ENCODE measurements at regions not wholly inside any gene's neighbourhood (a gene's known extent, or its start where the extent isn't known, plus 50 kb on each side); places are given as distances from the start of the nearest gene placed in this dataset.

GRCh38 chrX:23589496-23589895 lies 77.8 kb upstream of the PRDX4 start:
- WGBS (ENCODE audit: missing lambda C conversion rate), result 8% methylated on average over 4 of the region's 4 CpGs
- POLR2A ChIA-PET, result no interaction called here
- TF ChIP-seq TP53 (CRISPR knock-in tag; IDR thresholded peaks at IDR 0.05) (no peak), TFCP2L1 (CRISPR knock-in tag; IDR thresholded peaks at IDR 0.05) (no peak), EHF (CRISPR knock-in tag; IDR thresholded peaks at IDR 0.05) (no peak), CBX8 (IDR thresholded peaks at IDR 0.05) (no peak), CEBPB (IDR thresholded peaks at IDR 0.05) (no peak), POLR2A (IDR thresholded peaks at IDR 0.05; ENCODE audit: low read length) (no peak), ELK1 (IDR thresholded peaks at IDR 0.05; ENCODE audit: low read depth, low read length) (no peak), CHD2 (IDR thresholded peaks at IDR 0.05; ENCODE audit: low read length, partially characterized antibody) (no peak)
- Histone ChIP-seq H3K4me3 (no peak overlapping the region), H3K27ac (no peak overlapping the region), H3K4me2 (no peak overlapping the region), H3K4me1 (no peaks in the 10 kb centered on the region), H3K9me3 (no peaks in the 10 kb centered on the region)
- no peak for DNase-seq (ENCODE audit: low read depth in 1 of 2, low spot score in 1 of 2)
- CTCF ChIA-PET, result no interaction called here
- no peak for FAIRE-seq
- ATAC-seq, result no peak

GRCh38 chrX:23592741-23593140 lies 74.6 kb upstream of the PRDX4 start:
- H3K4me2 ChIP-seq, result no peak overlapping the region
- TF ChIP-seq NR3C1 (IDR thresholded peaks at IDR 0.05) (no peak), HMGXB4 (CRISPR knock-in tag; IDR thresholded peaks at IDR 0.05; ENCODE audit: borderline replicate concordance) (no peak), KDM5A (IDR thresholded peaks at IDR 0.05) (no peak), FOXS1 (CRISPR knock-in tag; IDR thresholded peaks at IDR 0.05) (no peak)
- no peak for FAIRE-seq
- WGBS (ENCODE audit: missing lambda C conversion rate), result 0% methylated on average over 1 of the region's 5 CpGs
- ChIA-PET CTCF (no interaction called here), POLR2A (no interaction called here)
- ATAC-seq, result no peak
- H3K9me3 ChIP-seq, result no peaks in the 10 kb centered on the region
- H3K27ac ChIP-seq, result no peak overlapping the region
- no peak overlapping the region for H3K4me3 ChIP-seq
- no peaks in the 10 kb centered on the region for H3K4me1 ChIP-seq
- DNase-seq (ENCODE audit: low read depth in 1 of 2, low spot score in 1 of 2), result no peak

GRCh38 chrX:23598575-23598974 lies 68.7 kb upstream of the PRDX4 start:
- Histone ChIP-seq H3K9me3 (no peaks in the 10 kb centered on the region), H3K4me1 (no peaks in the 10 kb centered on the region), H3K27ac (no peak overlapping the region), H3K4me3 (no peak overlapping the region), H3K4me2 (no peak overlapping the region)
- DNase-seq (ENCODE audit: low read depth in 1 of 2, low spot score in 1 of 2) (no peak), ATAC-seq (no peak), FAIRE-seq (peak; percentile 65)
- POLR2A ChIA-PET, result no interaction called here
- 12% methylated on average over 5 of the region's 5 CpGs for WGBS (ENCODE audit: missing lambda C conversion rate)
- TF ChIP-seq CBX2 (IDR thresholded peaks at IDR 0.05; ENCODE audit: borderline replicate concordance, low read depth), result no peak
- TF ChIP-seq KDM5A (IDR thresholded peaks at IDR 0.05), result no peak
- no peak for TF ChIP-seq EP300 (IDR thresholded peaks at IDR 0.05)
- TF ChIP-seq HOXA7 (CRISPR knock-in tag; IDR thresholded peaks at IDR 0.05), result no peak
- no peak for TF ChIP-seq FOSB (CRISPR knock-in tag; IDR thresholded peaks at IDR 0.05)
- TF ChIP-seq CHD2 (IDR thresholded peaks at IDR 0.05; ENCODE audit: low read length, partially characterized antibody), result no peak
- no peak for TF ChIP-seq GATA3 (IDR thresholded peaks at IDR 0.05; ENCODE audit: borderline replicate concordance)
- TF ChIP-seq FOXS1 (CRISPR knock-in tag; IDR thresholded peaks at IDR 0.05), result no peak
- CTCF ChIA-PET, result no interaction called here

GRCh38 chrX:23603501-23603900 lies 63.8 kb upstream of the PRDX4 start:
- CTCF ChIA-PET, result no interaction called here

More at GRCh38 chrX:23603501-23603900, 63.8 kb upstream of the PRDX4 start:
- TF ChIP-seq ZSCAN20 (CRISPR knock-in tag; IDR thresholded peaks at IDR 0.05), result no peak
- TF ChIP-seq HES2 (IDR thresholded peaks at IDR 0.05), result no peak
- no peak for TF ChIP-seq TP53 (CRISPR knock-in tag; IDR thresholded peaks at IDR 0.05)
- TF ChIP-seq ZC3H11A (IDR thresholded peaks at IDR 0.05), result no peak
- TF ChIP-seq FOXS1 (CRISPR knock-in tag; IDR thresholded peaks at IDR 0.05), result no peak
- no peak for TF ChIP-seq HDAC2 (IDR thresholded peaks at IDR 0.05)
- no peak for TF ChIP-seq E2F6 (IDR thresholded peaks at IDR 0.05; ENCODE audit: borderline replicate concordance, low read depth)
- no peak for TF ChIP-seq JUN (IDR thresholded peaks at IDR 0.05)
- TF ChIP-seq RCOR1 (IDR thresholded peaks at IDR 0.05; ENCODE audit: low read depth, low read length), result no peak
- no peak for TF ChIP-seq CBX8 (IDR thresholded peaks at IDR 0.05)
- TF ChIP-seq RFX5 (IDR thresholded peaks at IDR 0.05), result no peak
- 0% methylated on average over 1 of the region's 1 CpG for WGBS (ENCODE audit: missing lambda C conversion rate)
- DNase-seq (ENCODE audit: low read depth in 1 of 2, low spot score in 1 of 2) (no peak), FAIRE-seq (no peak), ATAC-seq (no peak)
- POLR2A ChIA-PET, result no interaction called here
- H3K9me3 ChIP-seq, result no peaks in the 10 kb centered on the region
- no peak overlapping the region for H3K4me2 ChIP-seq
- H3K4me3 ChIP-seq, result no peak overlapping the region
- no peaks in the 10 kb centered on the region for H3K4me1 ChIP-seq
- no peak overlapping the region for H3K27ac ChIP-seq

Data from A549 (cell line).